Smooth muscle cell (in vitro differentiated cells): ENCODE measurements at regions not wholly inside any gene's neighbourhood (a gene's known extent, or its start where the extent isn't known, plus 50 kb on each side); places are given as distances from the start of the nearest gene placed in this dataset.

Experiments
- DNase-seq: peaks from one replicate; lab custom pipeline; 2025; ENCODE audit not compliant: unreplicated experiment; lab: John Stamatoyannopoulos, UW
- H2AFZ ChIP-seq: fragments of 200-600 bp; sonication (generic); 2 replicates; pipeline ENCODE4 v1.6.0; 2016; ENCODE audit warnings: antibody characterized with exemption, low read depth, mild to moderate bottlenecking
- H3F3A ChIP-seq: fragments of 200-600 bp; sonication (generic); 2 replicates; pipeline ENCODE4 v1.6.0; 2017; ENCODE audit warnings: antibody characterized with exemption, low read depth
- H3K27ac ChIP-seq: fragments of 200-600 bp; sonication (generic); 2 replicates; pipeline ENCODE4 v1.5.1; 2016; ENCODE audit warnings: low read depth, mild to moderate bottlenecking
- H3K27me3 ChIP-seq: fragments of 200-600 bp; sonication (generic); 2 replicates; pipeline ENCODE4 v1.6.1; 2016; ENCODE audit warnings: low read depth, mild to moderate bottlenecking
- H3K36me3 ChIP-seq: fragments of 200-600 bp; sonication (generic); 2 replicates; pipeline ENCODE4 v1.5.1; 2016; ENCODE audit warnings: low read depth
- H3K4me1 ChIP-seq: fragments of 200-600 bp; sonication (generic); 2 replicates; pipeline ENCODE4 v1.5.1; 2016; ENCODE audit warnings: low read depth
- H3K4me2 ChIP-seq: fragments of 200-600 bp; sonication (generic); 2 replicates; pipeline ENCODE4 v1.6.0; 2016; ENCODE audit warnings: mild to moderate bottlenecking
- H3K4me3 ChIP-seq: fragments of 200-600 bp; sonication (generic); 2 replicates; pipeline ENCODE4 v1.5.1; 2016; ENCODE audit warnings: mild to moderate bottlenecking
- H3K79me2 ChIP-seq: fragments of 200-600 bp; sonication (generic); 2 replicates; pipeline ENCODE4 v1.6.0; 2016; ENCODE audit warnings: low read depth, mild to moderate bottlenecking
- H3K9ac ChIP-seq: fragments of 200-600 bp; sonication (generic); 2 replicates; pipeline ENCODE4 v1.6.0; 2016; ENCODE audit warnings: low read depth
- H3K9me3 ChIP-seq: fragments of 200-600 bp; sonication (generic); replicated peaks from 2 replicates; pipeline ENCODE4 v1.5.1; 2016; ENCODE audit warnings: low read depth
- H4K20me1 ChIP-seq: fragments of 200-600 bp; sonication (generic); 2 replicates; pipeline ENCODE4 v1.6.0; 2016; ENCODE audit warnings: low read depth
- CTCF ChIP-seq: fragments of 200-600 bp; sonication (generic); IDR thresholded peaks from 2 replicates; pipeline ENCODE4 v1.5.1; 2017; ENCODE audit warnings: borderline replicate concordance, mild to moderate bottlenecking, antibody characterized with exemption; ENCODE audit not compliant: insufficient read depth, poor library complexity, severe bottlenecking
- WGBS: methylation state at CpG from one replicate; pipeline ENCODE4 v1.1.7; 2016; ENCODE audit warnings: low lambda C conversion rate; 5-methylcytosine and 5-hydroxymethylcytosine counted together

GRCh38 chr3:106047221-106047620, 178.4 kb upstream of the CBLB start:
- no peaks in the 10 kb centered on the region for H3K36me3 ChIP-seq
- H3K9ac ChIP-seq, result no peak overlapping the region
- no peaks in the 10 kb centered on the region for H3K9me3 ChIP-seq
- 95% methylated on average over 2 of the region's 2 CpGs for WGBS
- H3K27ac ChIP-seq, result no peak overlapping the region
- no peak overlapping the region for H2AFZ ChIP-seq
- H3K4me2 ChIP-seq, result no peak overlapping the region
- no peaks in the 10 kb centered on the region for H3K79me2 ChIP-seq
- H3K4me1 ChIP-seq, result no peaks in the 10 kb centered on the region
- no peak for TF ChIP-seq CTCF
- no peak overlapping the region for H3K4me3 ChIP-seq
- no peaks in the 10 kb centered on the region for H3K27me3 ChIP-seq
- H4K20me1 ChIP-seq, result no peaks in the 10 kb centered on the region
- DNase-seq, result no peak
- no peaks in the 10 kb centered on the region for H3F3A ChIP-seq

GRCh38 chr3:106048946-106049481, 180.2 kb upstream of the CBLB start:
- no peak overlapping the region for H3K9ac ChIP-seq
- H3F3A ChIP-seq, result no peaks in the 10 kb centered on the region
- TF ChIP-seq CTCF, result no peak
- no peak overlapping the region for H2AFZ ChIP-seq
- H3K36me3 ChIP-seq, result no peaks in the 10 kb centered on the region
- WGBS, result 82% methylated on average over 2 of the region's 2 CpGs
- H3K79me2 ChIP-seq, result no peaks in the 10 kb centered on the region
- H3K4me2 ChIP-seq, result no peak overlapping the region
- H3K4me1 ChIP-seq, result no peaks in the 10 kb centered on the region
- no peaks in the 10 kb centered on the region for H3K9me3 ChIP-seq
- DNase-seq, result no peak
- H3K4me3 ChIP-seq, result no peak overlapping the region
- no peaks in the 10 kb centered on the region for H3K27me3 ChIP-seq
- H3K27ac ChIP-seq, result no peak overlapping the region
- H4K20me1 ChIP-seq, result no peaks in the 10 kb centered on the region

DNA sequence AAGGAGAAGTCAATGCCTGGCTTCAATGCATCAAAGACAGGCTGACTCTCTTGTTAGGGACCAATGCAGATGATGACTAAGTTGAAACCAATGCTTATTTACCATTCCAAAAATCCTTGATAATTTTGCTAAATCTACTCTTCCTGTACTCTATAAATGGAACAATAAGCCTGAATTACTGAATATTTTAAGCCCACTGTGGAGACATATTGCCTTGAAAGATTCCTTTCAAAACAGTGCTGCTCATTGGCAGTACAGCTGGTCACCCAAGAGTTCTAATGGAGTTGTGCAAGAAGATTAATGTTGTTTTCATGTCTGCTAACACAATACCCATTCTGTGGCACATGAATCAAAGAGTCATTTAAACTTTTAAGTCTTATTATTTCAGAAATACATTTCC, 181.0 kb upstream of the CBLB start:
- Histone ChIP-seq H3K9ac (no peak overlapping the region), H3K4me3 (no peak overlapping the region), H4K20me1 (no peaks in the 10 kb centered on the region), H3F3A (no peaks in the 10 kb centered on the region), H3K36me3 (no peaks in the 10 kb centered on the region), H3K9me3 (no peaks in the 10 kb centered on the region), H2AFZ (no peak overlapping the region), H3K27me3 (no peaks in the 10 kb centered on the region), H3K4me1 (no peaks in the 10 kb centered on the region), H3K4me2 (no peak overlapping the region), H3K79me2 (no peaks in the 10 kb centered on the region), H3K27ac (no peak overlapping the region)
- no peak for DNase-seq
- no peak for TF ChIP-seq CTCF

GRCh38 chr3:106056931-106057330, 188.1 kb upstream of the CBLB start:
- Histone ChIP-seq H3K36me3 (no peaks in the 10 kb centered on the region), H2AFZ (no peak overlapping the region), H3K4me1 (no peaks in the 10 kb centered on the region), H3K9ac (no peak overlapping the region), H3K27me3 (no peaks in the 10 kb centered on the region), H4K20me1 (no peaks in the 10 kb centered on the region), H3K4me2 (no peak overlapping the region), H3K4me3 (no peak overlapping the region), H3K79me2 (no peaks in the 10 kb centered on the region), H3F3A (no peaks in the 10 kb centered on the region), H3K9me3 (no peaks in the 10 kb centered on the region), H3K27ac (no peak overlapping the region)
- 91% methylated on average over 3 of the region's 3 CpGs for WGBS
- no peak for DNase-seq
- TF ChIP-seq CTCF, result no peak
